Prostate gland (tissue), 2 donors: ENCODE measurements at regions not wholly inside any gene's neighbourhood (a gene's known extent, or its start where the extent isn't known, plus 50 kb on each side); places are given as distances from the start of the nearest gene placed in this dataset.
"Not testable (repeated sequence)": the region's sequence is repeated elsewhere in the genome, so short reads cannot be mapped to it uniquely, and the experiment has no call there.

Experiments used
- DNase-seq: peaks from one replicate; pipeline ENCODE4 v3.0.0-alpha.2; 2019; ENCODE audit warnings: low spot score
- H3K27ac ChIP-seq, 2 donors: fragments of 200-600 bp; sonication (generic); 2 replicates each; pipeline ENCODE4 v1.5.1; 2017 to 2019
- H3K27me3 ChIP-seq: fragments of 200-600 bp; sonication (generic); replicated peaks from 2 replicates; pipeline ENCODE4 v1.5.1; 2019; ENCODE audit not compliant: insufficient read depth
- H3K36me3 ChIP-seq, 2 donors: fragments of 200-600 bp; sonication (generic); 1 replicate in 1 of 2; 2 replicates in 1 of 2; pipeline versions ENCODE4 v1.5.1 to v1.8.1; 2017 to 2019
- H3K4me1 ChIP-seq: fragments of 200-600 bp; sonication (generic); replicated peaks from 2 replicates; pipeline ENCODE4 v1.5.1; 2019
- H3K4me3 ChIP-seq, 2 donors: fragments of 200-600 bp; sonication (generic); 2 replicates each; pipeline ENCODE4 v1.5.1; 2017 to 2019
- H3K9me3 ChIP-seq: fragments of 200-600 bp; sonication (generic); 2 replicates; pipeline ENCODE4 v1.5.1; 2017
- CTCF ChIP-seq, 4 experiments: fragments of 200-600 bp in 2 of 4; fragments of 450-650 bp in 2 of 4; sonication (generic) in 2 of 4; IDR thresholded peaks; 1 replicate in 3 of 4; 2 replicates in 1 of 4; pipeline ENCODE4 v1.5.1; 2016 to 2019; ENCODE audit warnings: antibody characterized with exemption in 4 of 4, mild to moderate bottlenecking in 2 of 4, moderate library complexity in 2 of 4
- POLR2A ChIP-seq: fragments of 450-650 bp; IDR thresholded peaks from one replicate; pipeline ENCODE4 v1.6.1; 2016; ENCODE audit warnings: antibody characterized with exemption, mild to moderate bottlenecking
- POLR2AphosphoS5 ChIP-seq: sonication (generic); formaldehyde crosslinking; IDR thresholded peaks from one replicate; pipeline ENCODE4 v1.6.1; 2017; ENCODE audit warnings: antibody characterized with exemption
- WGBS: methylation state at CpG from one replicate; pipeline ENCODE4 v1.1.5; 2018; 5-methylcytosine and 5-hydroxymethylcytosine counted together
- intact Hi-C: fragments of 100-400 bp; cut with DNase I; formaldehyde crosslinking; loops from one replicate; pipeline ENCODE4 v1.14.2; 2022

- no peak for DNase-seq
- H3K4me3 ChIP-seq, result no peak overlapping the region
- intact Hi-C loops, result no loop called here
- H3K36me3 ChIP-seq, result no peaks in the 10 kb centered on the region
- H3K4me1 ChIP-seq, result peaks cover 4% of the 10 kb centered on the region
- 93% methylated on average over 5 of the region's 5 CpGs for WGBS
- H3K27ac ChIP-seq, result no peak overlapping the region
- no peaks in the 10 kb centered on the region for H3K9me3 ChIP-seq
- TF ChIP-seq POLR2A (no peak), CTCF (IDR thresholded peaks at IDR 0.05) (no peak), POLR2AphosphoS5 (no peak)
- H3K27me3 ChIP-seq, result no peaks in the 10 kb centered on the region
Measured at GRCh38 chr3:73150369-73151130, 89.1 kb downstream of the EBLN2 start.

- H3K36me3 ChIP-seq, H3K27me3 ChIP-seq, H3K27ac ChIP-seq, H3K4me3 ChIP-seq, intact Hi-C loops, DNase-seq, H3K9me3 ChIP-seq, H3K4me1 ChIP-seq: not testable (repeated sequence)
- 97% methylated on average over 22 of the region's 22 CpGs for WGBS
Measured at GRCh38 chr3:73152571-73152970, 91.1 kb downstream of the EBLN2 start.

- H3K4me3 ChIP-seq, H3K9me3 ChIP-seq, H3K27ac ChIP-seq, H3K4me1 ChIP-seq, DNase-seq, intact Hi-C loops, H3K36me3 ChIP-seq, H3K27me3 ChIP-seq: not testable (repeated sequence)
- 76% methylated on average over 2 of the region's 2 CpGs for WGBS
Measured at GRCh38 chr3:73153057-73153456, 91.6 kb downstream of the EBLN2 start.

GRCh38 chr3:73154261-73154660 is 92.8 kb downstream of the EBLN2 start:
- WGBS, result 43% methylated on average over 3 of the region's 3 CpGs
- H3K36me3 ChIP-seq, H3K9me3 ChIP-seq, H3K4me1 ChIP-seq, H3K27me3 ChIP-seq, H3K27ac ChIP-seq, intact Hi-C loops, H3K4me3 ChIP-seq, DNase-seq: not testable (repeated sequence)

- intact Hi-C loops, result not testable (repeated sequence)
- WGBS, result 75% methylated on average over 3 of the region's 3 CpGs
Measured at GRCh38 chr3:73155441-73155840, 94.0 kb downstream of the EBLN2 start.

DNA sequence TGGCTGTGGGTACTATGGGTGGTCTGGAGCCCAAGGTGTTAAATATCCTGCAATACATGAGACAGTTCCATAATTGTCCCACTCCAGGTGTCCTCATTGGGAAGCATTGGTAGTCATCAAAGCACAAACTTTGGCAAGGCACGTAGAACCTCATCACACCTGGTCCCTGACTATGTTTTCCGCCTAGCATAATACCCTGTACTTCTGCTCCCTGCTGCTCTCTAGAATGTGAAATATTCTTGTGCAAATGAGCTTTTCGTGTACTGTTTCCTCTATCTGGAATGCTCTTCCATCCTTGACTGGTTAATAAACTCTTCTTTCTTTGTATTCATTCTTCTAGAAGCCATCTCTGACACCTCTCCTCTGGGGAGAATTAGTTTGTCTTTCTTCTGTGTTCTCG is 103.2 kb downstream of the EBLN2 start:
- Histone ChIP-seq H3K9me3 (no peaks in the 10 kb centered on the region), H3K27me3 (no peaks in the 10 kb centered on the region), H3K27ac (no peak overlapping the region), H3K36me3 (no peaks in the 10 kb centered on the region), H3K4me3 (no peak overlapping the region), H3K4me1 (no peaks in the 10 kb centered on the region)
- WGBS, result 87% methylated on average over 4 of the region's 4 CpGs
- intact Hi-C loops, result no loop called here
- no peak for TF ChIP-seq POLR2A
- TF ChIP-seq POLR2AphosphoS5, result no peak
- no peak for TF ChIP-seq CTCF (IDR thresholded peaks at IDR 0.05)
- DNase-seq, result no peak

More at GRCh38 chr3:73155441-73155840, 94.0 kb downstream of the EBLN2 start:
- not testable (repeated sequence) for H3K27me3 ChIP-seq, H3K36me3 ChIP-seq, H3K4me1 ChIP-seq, H3K9me3 ChIP-seq, DNase-seq, H3K27ac ChIP-seq, H3K4me3 ChIP-seq

- 79% methylated on average over 1 of the region's 1 CpG for WGBS
- TF ChIP-seq CTCF (IDR thresholded peaks at IDR 0.05), result no peak
- no peak for TF ChIP-seq POLR2A
- no peak for TF ChIP-seq POLR2AphosphoS5
- Histone ChIP-seq H3K4me1 (no peaks in the 10 kb centered on the region), H3K4me3 (no peak overlapping the region), H3K9me3 (no peaks in the 10 kb centered on the region), H3K36me3 (no peaks in the 10 kb centered on the region), H3K27ac (no peak overlapping the region), H3K27me3 (no peaks in the 10 kb centered on the region)
- intact Hi-C loops, result no loop called here
- DNase-seq, result no peak
Measured at GRCh38 chr3:73175698-73176097, 114.2 kb downstream of the EBLN2 start.
